H9 (cell line): ENCODE measurements at regions not wholly inside any gene's neighbourhood (a gene's known extent, or its start where the extent isn't known, plus 50 kb on each side); places are given as distances from the start of the nearest gene placed in this dataset.

Source experiments
- DNase-seq: peaks from one replicate; pipeline ENCODE4 v3.0.0-alpha.2; 2017
- H2AFZ ChIP-seq: one replicate; pipeline ENCODE4 v1.6.1; 2013; ENCODE audit warnings: mild to moderate bottlenecking, low read length, control low read depth, moderate library complexity
- H2AK5ac ChIP-seq: 2 replicates; pipeline ENCODE4 v1.6.1; 2013; ENCODE audit warnings: low read length, control low read depth, mixed read lengths; ENCODE audit not compliant: insufficient read length
- H2BK120ac ChIP-seq: one replicate; pipeline ENCODE4 v1.6.1; 2013; ENCODE audit warnings: low read depth, mild to moderate bottlenecking, low read length, control low read depth, inconsistent platforms; ENCODE audit not compliant: poor library complexity, severe bottlenecking
- H2BK12ac ChIP-seq: 2 replicates; pipeline ENCODE4 v1.6.1; 2013; ENCODE audit warnings: low read length, control low read depth, mixed read lengths, low read depth; ENCODE audit not compliant: insufficient read length
- H2BK15ac ChIP-seq: 2 replicates; pipeline ENCODE4 v1.6.1; 2013; ENCODE audit warnings: low read depth, low read length, control low read depth
- H2BK20ac ChIP-seq: one replicate; pipeline ENCODE4 v1.6.1; 2013; ENCODE audit warnings: low read depth, mild to moderate bottlenecking, low read length, control low read depth, inconsistent platforms; ENCODE audit not compliant: poor library complexity, severe bottlenecking
- H2BK5ac ChIP-seq: 2 replicates; pipeline ENCODE4 v1.6.1; 2013; ENCODE audit warnings: low read length, control low read depth, mixed read lengths; ENCODE audit not compliant: insufficient read length
- H3K14ac ChIP-seq: 2 replicates; pipeline ENCODE4 v1.6.1; 2013; ENCODE audit warnings: low read length, control low read depth; ENCODE audit not compliant: insufficient read depth
- H3K18ac ChIP-seq: 2 replicates; pipeline ENCODE4 v1.6.1; 2013; ENCODE audit warnings: low read depth, mild to moderate bottlenecking, mixed read lengths, low read length, control low read depth; ENCODE audit not compliant: insufficient read length
- H3K23ac ChIP-seq: 2 replicates; pipeline ENCODE4 v1.6.1; 2013; ENCODE audit warnings: low read length, control low read depth, mixed read lengths, low read depth; ENCODE audit not compliant: insufficient read length
- H3K23me2 ChIP-seq: 2 replicates; pipeline ENCODE4 v1.6.1; 2013; ENCODE audit warnings: low read depth, mild to moderate bottlenecking, mixed read lengths, low read length, control low read depth; ENCODE audit not compliant: insufficient read length, poor library complexity, severe bottlenecking
- H3K27ac ChIP-seq: 2 replicates; pipeline ENCODE4 v1.5.1; 2013; ENCODE audit warnings: low read length, control low read depth, mixed read lengths, low read depth; ENCODE audit not compliant: insufficient read length
- H3K27me3 ChIP-seq: 2 replicates; pipeline ENCODE4 v1.6.1; 2013; ENCODE audit warnings: low read length, control low read depth, inconsistent platforms; ENCODE audit not compliant: insufficient read depth
- H3K4ac ChIP-seq: 2 replicates; pipeline ENCODE4 v1.6.1; 2013; ENCODE audit warnings: low read depth, mild to moderate bottlenecking, control low read depth, inconsistent platforms, low read length, moderate library complexity
- H3K4me1 ChIP-seq: 2 replicates; pipeline ENCODE4 v1.6.1; 2013; ENCODE audit warnings: low read length, control low read depth, inconsistent platforms; ENCODE audit not compliant: insufficient read depth
- H3K4me2 ChIP-seq: 2 replicates; pipeline ENCODE4 v1.6.1; 2013; ENCODE audit warnings: low read length, control low read depth, mixed read lengths; ENCODE audit not compliant: insufficient read length, insufficient read depth
- H3K56ac ChIP-seq: 2 replicates; pipeline ENCODE4 v1.6.1; 2013; ENCODE audit warnings: low read depth, mild to moderate bottlenecking, mixed read lengths, low read length, control low read depth; ENCODE audit not compliant: insufficient read length
- H3K79me1 ChIP-seq: 2 replicates; pipeline ENCODE4 v1.6.1; 2013; ENCODE audit warnings: low read depth, mild to moderate bottlenecking, moderate library complexity, low read length, control low read depth, inconsistent platforms; ENCODE audit not compliant: insufficient read depth, poor library complexity, severe bottlenecking
- H3K79me2 ChIP-seq: 2 replicates; pipeline ENCODE4 v1.6.1; 2013; ENCODE audit warnings: low read length, control low read depth, inconsistent platforms; ENCODE audit not compliant: insufficient read depth
- H3K9ac ChIP-seq: 2 replicates; pipeline ENCODE4 v1.6.1; 2013; ENCODE audit warnings: low read length, control low read depth, mixed read lengths; ENCODE audit not compliant: insufficient read length; ENCODE audit errors: extremely low read depth
- H3K9me3 ChIP-seq: one replicate; pipeline ENCODE4 v1.6.1; 2013; ENCODE audit warnings: low read depth, low read length, inconsistent platforms; ENCODE audit not compliant: control insufficient read depth
- H3T11ph ChIP-seq: one replicate; pipeline ENCODE4 v1.6.1; 2013; ENCODE audit warnings: mild to moderate bottlenecking, low read length, control low read depth, inconsistent platforms
- H4K20me1 ChIP-seq: one replicate; pipeline ENCODE4 v1.6.1; 2013; ENCODE audit not compliant: control insufficient read depth, insufficient read length, insufficient read depth
- H4K5ac ChIP-seq: 2 replicates; pipeline ENCODE4 v1.6.1; 2013; ENCODE audit warnings: low read depth, mild to moderate bottlenecking, mixed read lengths, low read length, control low read depth; ENCODE audit not compliant: insufficient read length
- H4K8ac ChIP-seq: replicated peaks from 2 replicates; pipeline ENCODE4 v1.6.1; 2013; ENCODE audit warnings: low read length, control low read depth, mixed read lengths, low read depth; ENCODE audit not compliant: insufficient read length
- H4K91ac ChIP-seq: 2 replicates; pipeline ENCODE4 v1.6.1; 2013; ENCODE audit warnings: low read depth, mild to moderate bottlenecking, moderate library complexity, mixed read lengths, low read length, control low read depth; ENCODE audit not compliant: insufficient read length
- H3K27ac Mint-ChIP-seq, 3 experiments: 2 replicates in 2 of 3; 3 replicates in 1 of 3; pipeline ENCODE4 v1.8.0; 2020 to 2021; ENCODE audit warnings: mixed read lengths in 3 of 3, mild to moderate bottlenecking in 1 of 3, moderate library complexity in 1 of 3
- H3K27me3 Mint-ChIP-seq: 2 replicates; pipeline ENCODE4 v1.8.0; 2021; ENCODE audit warnings: low read depth, mild to moderate bottlenecking, moderate library complexity, mixed read lengths
- H3K36me3 Mint-ChIP-seq, 3 experiments: 2 replicates in 2 of 3; 3 replicates in 1 of 3; pipeline ENCODE4 v1.8.0; 2020 to 2021; ENCODE audit warnings: low read depth in 3 of 3, mixed read lengths in 3 of 3; ENCODE audit not compliant: insufficient read depth in 1 of 3
- H3K4me1 Mint-ChIP-seq, 2 experiments: 2 replicates each; pipeline ENCODE4 v1.8.0; 2020; ENCODE audit warnings: mixed read lengths in 2 of 2
- H3K4me3 Mint-ChIP-seq, 2 experiments: 2 replicates in 1 of 2; 3 replicates in 1 of 2; pipeline ENCODE4 v1.8.0; 2020 to 2021; ENCODE audit warnings: mild to moderate bottlenecking in 2 of 2, mixed read lengths in 2 of 2, moderate library complexity in 1 of 2
- H3K9me3 Mint-ChIP-seq, 2 experiments: 2 replicates in 1 of 2; 3 replicates in 1 of 2; pipeline ENCODE4 v1.8.0; 2020; ENCODE audit warnings: mild to moderate bottlenecking in 2 of 2, mixed read lengths in 2 of 2, moderate library complexity in 1 of 2
- CTCF ChIP-seq: fragments of 200-600 bp; sonication (generic); conservative IDR thresholded peaks from 3 replicates; pipeline ENCODE4 v1.8.0; 2021; ENCODE audit warnings: antibody characterized with exemption, mild to moderate bottlenecking
- WGBS: extraction: QIAGEN DNeasy Blood & Tissue Kit; methylation state at CpG from one replicate; pipeline ENCODE4 v1.1.7; 2013; ENCODE audit warnings: missing lambda C conversion rate, low lambda C conversion rate, mixed read lengths; ENCODE audit not compliant: insufficient read length; ENCODE audit errors: extremely low coverage; 5-methylcytosine and 5-hydroxymethylcytosine counted together

GRCh38 chr14:22482782-22483553 is 106.1 kb downstream of the DAD1 start:
- Mint-ChIP-seq H3K27me3 (no peaks in the 10 kb centered on the region; the same call in none of the 2 replicates), H3K36me3 (no peaks in the 10 kb centered on the region), H3K27ac (no peak overlapping the region; a peak in 1 of 7 replicates), H3K9me3 (no peaks in the 10 kb centered on the region), H3K4me1 (peaks cover 18 to 39% of the 10 kb centered on the region in 2 experiments), H3K4me3 (no peak overlapping the region; a peak in 1 of 5 replicates)
- Histone ChIP-seq H3T11ph (no peak overlapping the region), H4K20me1 (no peaks in the 10 kb centered on the region), H3K4me2 (no peak overlapping the region), H3K14ac (no peak overlapping the region), H3K27ac (no peak overlapping the region), H3K27me3 (no peaks in the 10 kb centered on the region), H3K23ac (no peak overlapping the region), H3K18ac (no peak overlapping the region), H3K56ac (no peak overlapping the region), H3K79me1 (no peaks in the 10 kb centered on the region), H2AK5ac (no peak overlapping the region), H4K5ac (no peak overlapping the region), H2BK5ac (no peak overlapping the region), H2BK120ac (no peak overlapping the region), H3K79me2 (no peaks in the 10 kb centered on the region), H4K8ac (no peak overlapping the region), H2AFZ (no peak overlapping the region), H4K91ac (no peak overlapping the region), H3K9ac (no peak overlapping the region), H3K4ac (no peak overlapping the region), H3K23me2 (no peaks in the 10 kb centered on the region), H2BK15ac (no peak overlapping the region), H3K9me3 (no peaks in the 10 kb centered on the region), H2BK12ac (no peak overlapping the region), H2BK20ac (no peak overlapping the region), H3K4me1 (peaks cover 5% of the 10 kb centered on the region)
- no peak for DNase-seq
- no CpG with 5 or more reads among the region's 6 CpGs for WGBS
- TF ChIP-seq CTCF = no peak
